ENCODE measurements at regions not wholly inside any gene's neighbourhood (a gene's known extent, or its start where the extent isn't known, plus 50 kb on each side); places are given as distances from the start of the nearest gene placed in this dataset.

DNA sequence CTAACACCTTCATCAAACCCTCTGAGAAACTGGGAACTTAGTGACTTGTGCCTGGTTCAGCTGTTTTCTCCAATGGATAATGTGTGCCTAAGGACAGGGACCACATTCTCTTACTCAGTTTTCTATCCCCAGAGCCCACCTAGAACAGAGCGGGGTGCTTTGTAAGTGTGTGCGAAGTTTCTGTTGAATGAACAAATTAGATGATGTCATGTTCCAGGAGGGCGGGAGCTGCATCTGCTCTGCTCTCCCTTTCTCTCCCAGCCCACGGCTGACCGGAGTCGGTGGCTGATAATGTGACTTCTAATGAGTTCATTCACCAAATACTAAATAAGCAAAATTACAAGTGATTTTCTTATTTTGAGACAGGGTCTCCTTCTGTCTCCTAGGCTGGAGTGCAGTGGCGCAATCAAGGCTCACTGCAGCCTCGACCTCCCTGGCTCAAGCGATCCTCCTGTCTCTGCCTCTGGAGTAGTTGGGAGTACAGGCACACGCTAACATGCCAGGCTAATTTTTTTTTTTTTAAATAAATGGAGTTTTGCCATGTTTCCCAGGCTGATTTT lies 60.7 kb upstream of the FNDC1 start:
- no peak for TF ChIP-seq EZH2 (IDR thresholded peaks at IDR 0.05; ENCODE audit: low read depth)
- TF ChIP-seq, protein P1, sequence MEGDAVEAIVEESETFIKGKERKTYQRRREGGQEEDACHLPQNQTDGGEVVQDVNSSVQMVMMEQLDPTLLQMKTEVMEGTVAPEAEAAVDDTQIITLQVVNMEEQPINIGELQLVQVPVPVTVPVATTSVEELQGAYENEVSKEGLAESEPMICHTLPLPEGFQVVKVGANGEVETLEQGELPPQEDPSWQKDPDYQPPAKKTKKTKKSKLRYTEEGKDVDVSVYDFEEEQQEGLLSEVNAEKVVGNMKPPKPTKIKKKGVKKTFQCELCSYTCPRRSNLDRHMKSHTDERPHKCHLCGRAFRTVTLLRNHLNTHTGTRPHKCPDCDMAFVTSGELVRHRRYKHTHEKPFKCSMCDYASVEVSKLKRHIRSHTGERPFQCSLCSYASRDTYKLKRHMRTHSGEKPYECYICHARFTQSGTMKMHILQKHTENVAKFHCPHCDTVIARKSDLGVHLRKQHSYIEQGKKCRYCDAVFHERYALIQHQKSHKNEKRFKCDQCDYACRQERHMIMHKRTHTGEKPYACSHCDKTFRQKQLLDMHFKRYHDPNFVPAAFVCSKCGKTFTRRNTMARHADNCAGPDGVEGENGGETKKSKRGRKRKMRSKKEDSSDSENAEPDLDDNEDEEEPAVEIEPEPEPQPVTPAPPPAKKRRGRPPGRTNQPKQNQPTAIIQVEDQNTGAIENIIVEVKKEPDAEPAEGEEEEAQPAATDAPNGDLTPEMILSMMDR (conservative IDR thresholded peaks at IDR 0.05), result no peak

All from PC-9 (cell line).